ENCODE measurements at regions not wholly inside any gene's neighbourhood (a gene's known extent, or its start where the extent isn't known, plus 50 kb on each side); places are given as distances from the start of the nearest gene placed in this dataset.

- in situ Hi-C loops (cut with HindIII; ENCODE audit: low pct_unique_long_range_greater_than_20kb, low sequenced_read_pairs): no loop called here
- Histone ChIP-seq H3K27ac (ENCODE audit: low read length) (no peak overlapping the region), H3K4me1 (ENCODE audit: control insufficient read depth, insufficient read depth, low read length) (no peaks in the 10 kb centered on the region), H3K9me3 (ENCODE audit: control insufficient read depth, insufficient read depth, low read depth, low read length) (peaks cover 18% of the 10 kb centered on the region; the same call in 1 of the 2 replicates), H3K27me3 (ENCODE audit: control insufficient read depth, insufficient read depth, low read length) (no peaks in the 10 kb centered on the region), H3K4me3 (ENCODE audit: low read depth in 2 of 2, low read length in 2 of 2) (no peak overlapping the region), H3K36me3 (ENCODE audit: control insufficient read depth, insufficient read depth, low read length) (no peaks in the 10 kb centered on the region)
- CTCF ChIA-PET: no interaction called here
- no TSS peak for BruUV-seq (replicated peaks)
- DNase-seq (ENCODE audit: low read depth, low spot score) (no peak), ATAC-seq (no peak)
- TF ChIP-seq SIN3A (IDR thresholded peaks at IDR 0.05; ENCODE audit: borderline replicate concordance, insufficient read depth, low read depth, low read length) (no peak), CTCF (IDR thresholded peaks at IDR 0.05) (peak; percentile 12; the same call in 1 of the 2 replicates), TCF7L2 (IDR thresholded peaks at IDR 0.05; ENCODE audit: low read depth, low read length) (no peak)
- POLR2A ChIA-PET: no interaction called here
- intact Hi-C loops (cut with micrococcal nuclease; ENCODE audit: unreplicated experiment): no loop called here
These were observed 164.0 kb downstream of the TSHZ3 start for GRCh38 chr19:31185261-31185660.

- DNase-seq (ENCODE audit: low read depth, low spot score): no peak
- Histone ChIP-seq H3K4me1 (ENCODE audit: control insufficient read depth, insufficient read depth, low read length) (no peaks in the 10 kb centered on the region), H3K36me3 (ENCODE audit: control insufficient read depth, insufficient read depth, low read length) (no peaks in the 10 kb centered on the region), H3K9me3 (ENCODE audit: control insufficient read depth, insufficient read depth, low read depth, low read length) (no peaks in the 10 kb centered on the region), H3K27me3 (ENCODE audit: control insufficient read depth, insufficient read depth, low read length) (no peaks in the 10 kb centered on the region), H3K4me3 (ENCODE audit: low read depth in 2 of 2, low read length in 2 of 2) (no peak overlapping the region), H3K27ac (ENCODE audit: low read length) (no peak overlapping the region)
- intact Hi-C loops (cut with micrococcal nuclease; ENCODE audit: unreplicated experiment): no loop called here
- ATAC-seq: no peak
- ChIA-PET POLR2A (no interaction called here), CTCF (no interaction called here)
- no peak for TF ChIP-seq SIN3A (IDR thresholded peaks at IDR 0.05; ENCODE audit: borderline replicate concordance, insufficient read depth, low read depth, low read length)
- TF ChIP-seq TCF7L2 (IDR thresholded peaks at IDR 0.05; ENCODE audit: low read depth, low read length): no peak
- no peak for TF ChIP-seq REST (IDR thresholded peaks at IDR 0.05; ENCODE audit: insufficient read depth in 1 of 2, low read depth in 2 of 2, low read length in 1 of 2)
- no peak for TF ChIP-seq CTCF (IDR thresholded peaks at IDR 0.05)
- no peak for TF ChIP-seq POLR2AphosphoS5 (IDR thresholded peaks at IDR 0.05; ENCODE audit: low read depth, low read length)
- no TSS peak for BruUV-seq (replicated peaks)
- in situ Hi-C loops (cut with HindIII; ENCODE audit: low pct_unique_long_range_greater_than_20kb, low sequenced_read_pairs): no loop called here
These were observed 167.7 kb downstream of the TSHZ3 start for GRCh38 chr19:31181535-31181934.

Data from Panc1 (cell line).